WERI-Rb-1 (cell line): ENCODE measurements at regions not wholly inside any gene's neighbourhood (a gene's known extent, or its start where the extent isn't known, plus 50 kb on each side); places are given as distances from the start of the nearest gene placed in this dataset.

Experiments used
- DNase-seq: peaks from one replicate; pipeline ENCODE4 v3.0.0-alpha.2; 2020
- H3K27ac ChIP-seq: fragments of 250-450 bp; sonication (Bioruptor Pico); 2 replicates; pipeline ENCODE4 v1.5.1; 2020; ENCODE audit warnings: mild to moderate bottlenecking, moderate library complexity
- H3K27me3 ChIP-seq: fragments of 250-450 bp; sonication (Bioruptor Pico); 2 replicates; pipeline ENCODE4 v1.5.1; 2021; ENCODE audit warnings: mild to moderate bottlenecking, low read depth, moderate library complexity; ENCODE audit not compliant: insufficient read depth, severe bottlenecking
- H3K36me3 ChIP-seq: fragments of 250-450 bp; sonication (Bioruptor Pico); 2 replicates; pipeline ENCODE4 v1.5.1; 2020; ENCODE audit warnings: mild to moderate bottlenecking, moderate library complexity
- H3K4me3 ChIP-seq: 2 replicates; pipeline ENCODE4 v1.5.1; 2011; ENCODE audit warnings: low read depth, mild to moderate bottlenecking, control low read depth, low read length
- H3K9me3 ChIP-seq: fragments of 250-450 bp; sonication (Bioruptor Pico); 2 replicates; pipeline ENCODE4 v1.5.1; 2021; ENCODE audit warnings: mild to moderate bottlenecking, moderate library complexity; ENCODE audit not compliant: severe bottlenecking
- CTCF ChIP-seq: IDR thresholded peaks from 2 replicates; pipeline ENCODE4 v1.5.1; 2011; ENCODE audit warnings: low read depth, mild to moderate bottlenecking, control low read depth, inconsistent platforms, low read length

- no peak for DNase-seq
- H3K36me3 ChIP-seq = no peaks in the 10 kb centered on the region
- H3K9me3 ChIP-seq = no peaks in the 10 kb centered on the region
- no peak for TF ChIP-seq CTCF
- no peaks in the 10 kb centered on the region for H3K27me3 ChIP-seq
- H3K27ac ChIP-seq = no peak overlapping the region
- H3K4me3 ChIP-seq = no peak overlapping the region
Measured at GRCh38 chr4:159881158-159881557, 778.3 kb downstream of the RAPGEF2 start.

DNA sequence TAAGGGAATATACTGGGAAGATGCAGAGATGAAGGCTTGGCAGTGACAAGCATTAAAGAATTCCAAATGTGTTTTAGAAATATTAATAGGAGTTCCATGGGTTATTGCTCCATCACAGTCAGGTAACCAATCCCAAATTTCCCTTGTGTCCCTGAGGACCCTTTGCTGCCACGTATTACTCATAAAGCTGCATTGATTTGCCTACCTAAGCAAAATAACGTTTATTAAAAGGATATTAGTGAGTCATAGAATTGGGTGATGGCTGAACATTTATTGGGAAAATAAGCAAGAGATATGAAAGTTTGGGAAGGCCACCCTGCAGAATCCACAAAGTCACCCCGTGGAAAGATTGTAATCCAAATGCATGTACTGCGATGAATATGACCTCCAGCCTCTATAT lies 782.1 kb downstream of the RAPGEF2 start:
- TF ChIP-seq CTCF = no peak
- H3K27me3 ChIP-seq = no peaks in the 10 kb centered on the region
- no peaks in the 10 kb centered on the region for H3K36me3 ChIP-seq
- H3K27ac ChIP-seq = no peak overlapping the region
- H3K4me3 ChIP-seq = no peak overlapping the region
- no peaks in the 10 kb centered on the region for H3K9me3 ChIP-seq
- no peak for DNase-seq

GRCh38 chr4:159899596-159899995 lies 796.7 kb downstream of the RAPGEF2 start:
- no peak for DNase-seq
- Histone ChIP-seq H3K36me3 (no peaks in the 10 kb centered on the region), H3K9me3 (no peaks in the 10 kb centered on the region), H3K4me3 (no peak overlapping the region), H3K27me3 (no peaks in the 10 kb centered on the region), H3K27ac (no peak overlapping the region)
- 0 out of 2 replicates have a peak, but pooled peaks have one; percentile 13 for TF ChIP-seq CTCF

GRCh38 chr4:159900562-159900961 lies 797.7 kb downstream of the RAPGEF2 start:
- no peak for TF ChIP-seq CTCF
- H3K9me3 ChIP-seq = no peaks in the 10 kb centered on the region
- DNase-seq = no peak
- H3K27ac ChIP-seq = no peak overlapping the region
- H3K27me3 ChIP-seq = no peaks in the 10 kb centered on the region
- H3K36me3 ChIP-seq = no peaks in the 10 kb centered on the region
- no peak overlapping the region for H3K4me3 ChIP-seq

- Histone ChIP-seq H3K4me3 (no peak overlapping the region), H3K9me3 (no peaks in the 10 kb centered on the region), H3K27ac (no peak overlapping the region), H3K27me3 (no peaks in the 10 kb centered on the region), H3K36me3 (no peaks in the 10 kb centered on the region)
- TF ChIP-seq CTCF = no peak
- DNase-seq = no peak
Measured at GRCh38 chr4:159902648-159903047, 799.8 kb downstream of the RAPGEF2 start.

- H3K36me3 ChIP-seq = no peaks in the 10 kb centered on the region
- no peaks in the 10 kb centered on the region for H3K9me3 ChIP-seq
- H3K27me3 ChIP-seq = no peaks in the 10 kb centered on the region
- TF ChIP-seq CTCF = no peak
- DNase-seq = no peak
- H3K4me3 ChIP-seq = no peak overlapping the region
- no peak overlapping the region for H3K27ac ChIP-seq
Measured at GRCh38 chr4:159904906-159905305, 802.0 kb downstream of the RAPGEF2 start.
